ENCODE measurements at regions not wholly inside any gene's neighbourhood (a gene's known extent, or its start where the extent isn't known, plus 50 kb on each side); places are given as distances from the start of the nearest gene placed in this dataset.
"Not testable (repeated sequence)": the region's sequence is repeated elsewhere in the genome, so short reads cannot be mapped to it uniquely, and the experiment has no call there.

- no peak for DNase-seq
Measured at GRCh38 chr6:85085875-85086274, 321.5 kb upstream of the TBX18 start.

DNA sequence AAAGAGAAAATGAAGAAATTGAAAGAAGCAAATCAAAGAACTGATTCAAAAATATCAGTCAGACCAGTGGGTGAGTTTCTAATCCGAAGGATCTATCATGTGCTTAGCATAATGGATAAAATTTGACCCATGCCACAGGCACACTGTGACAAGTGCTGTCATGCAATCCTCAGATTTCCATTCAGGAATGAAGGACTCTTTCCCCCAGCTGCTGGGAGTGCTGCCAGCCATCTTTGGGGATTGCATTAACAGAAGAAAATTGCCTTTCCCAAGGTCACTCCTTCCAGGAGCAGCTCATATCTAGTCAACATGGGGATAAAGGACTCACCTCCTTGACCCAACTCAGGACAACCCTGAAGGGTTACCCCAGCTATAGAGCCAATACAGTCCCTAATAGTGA lies 316.7 kb upstream of the TBX18 start:
- DNase-seq, result no peak

GRCh38 chr6:85079761-85080160 lies 315.4 kb upstream of the TBX18 start:
- DNase-seq, result no peak

GRCh38 chr6:85078058-85078457 lies 313.7 kb upstream of the TBX18 start:
- no peak for DNase-seq

- no peak for DNase-seq
Measured at GRCh38 chr6:85077098-85077497, 312.7 kb upstream of the TBX18 start.

DNA sequence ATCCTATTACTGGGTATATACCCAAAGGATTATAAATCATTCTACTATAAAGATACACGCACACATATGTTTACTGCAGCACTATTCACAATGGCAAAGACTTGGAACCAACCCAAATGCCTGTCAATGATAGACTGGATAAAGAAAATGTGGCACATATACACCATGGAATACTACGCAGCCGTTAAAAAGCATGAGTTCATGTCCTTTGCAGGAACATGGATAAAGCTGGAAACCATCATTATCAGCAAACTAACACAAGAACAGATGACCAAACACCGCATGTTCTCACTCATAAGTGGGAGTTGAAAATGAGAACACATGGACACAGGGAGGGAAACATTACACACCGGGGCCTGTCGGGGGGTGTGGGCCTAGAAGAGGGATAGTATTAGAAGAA lies 307.4 kb upstream of the TBX18 start:
- not testable (repeated sequence) for DNase-seq

GRCh38 chr6:85069577-85069976 lies 305.2 kb upstream of the TBX18 start:
- no peak for DNase-seq

DNA sequence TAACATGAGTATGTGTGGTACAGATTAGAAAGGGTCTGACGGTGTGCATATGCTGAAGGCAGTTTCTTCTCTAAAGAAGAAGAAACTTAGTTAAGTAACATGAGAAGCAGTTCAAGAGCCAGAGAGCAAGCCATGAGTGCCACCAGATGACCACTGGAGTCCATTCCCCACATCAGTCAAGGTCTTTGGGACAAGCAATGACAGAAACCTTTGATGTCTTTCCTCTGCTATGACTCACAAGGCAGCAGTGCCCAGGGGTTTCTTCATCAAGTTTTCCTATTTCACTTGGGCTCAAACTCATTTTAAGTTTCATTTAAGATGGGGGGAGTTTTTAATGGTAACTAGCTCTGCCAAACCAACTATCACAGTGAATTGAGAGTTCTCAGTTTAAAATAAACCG lies 303.8 kb upstream of the TBX18 start:
- DNase-seq, result no peak

DNA sequence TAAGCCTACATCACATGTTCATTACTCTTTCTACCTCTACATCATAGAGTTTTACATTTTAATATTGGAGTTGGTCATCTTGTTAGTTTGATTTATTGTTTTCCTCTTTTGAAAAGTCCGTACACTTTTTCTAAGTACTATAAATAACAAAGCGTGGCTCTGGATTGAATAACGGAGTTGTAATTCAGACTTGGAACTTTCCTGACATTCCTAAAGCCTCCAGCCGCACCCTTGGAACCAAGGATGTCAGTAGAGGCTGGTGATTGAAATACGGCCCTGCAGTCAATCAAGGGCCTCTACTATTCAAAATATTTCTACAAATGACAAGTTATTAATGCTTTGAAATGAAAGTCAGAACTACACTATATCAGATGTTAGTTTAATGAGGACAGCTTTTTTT lies 301.9 kb upstream of the TBX18 start:
- no peak for DNase-seq

DNA sequence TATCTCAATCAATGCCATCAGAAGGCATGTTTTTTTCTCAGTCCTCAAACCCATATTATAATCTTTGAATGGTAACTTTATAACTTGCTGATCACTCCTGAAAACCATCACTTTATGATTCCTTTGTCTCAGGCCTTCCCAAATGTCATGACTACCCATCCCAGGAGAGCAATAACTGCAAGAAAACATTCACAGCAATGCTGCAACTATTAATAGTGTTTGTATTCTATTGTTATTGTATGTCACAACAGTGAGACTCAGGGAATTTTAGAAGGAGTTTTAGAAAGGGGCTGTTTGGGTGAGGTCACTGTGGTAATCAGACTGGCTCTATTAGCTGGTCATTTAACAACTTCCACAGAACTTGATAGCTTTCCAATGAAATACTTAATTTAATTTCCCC lies 301.4 kb upstream of the TBX18 start:
- no peak for DNase-seq

DNA sequence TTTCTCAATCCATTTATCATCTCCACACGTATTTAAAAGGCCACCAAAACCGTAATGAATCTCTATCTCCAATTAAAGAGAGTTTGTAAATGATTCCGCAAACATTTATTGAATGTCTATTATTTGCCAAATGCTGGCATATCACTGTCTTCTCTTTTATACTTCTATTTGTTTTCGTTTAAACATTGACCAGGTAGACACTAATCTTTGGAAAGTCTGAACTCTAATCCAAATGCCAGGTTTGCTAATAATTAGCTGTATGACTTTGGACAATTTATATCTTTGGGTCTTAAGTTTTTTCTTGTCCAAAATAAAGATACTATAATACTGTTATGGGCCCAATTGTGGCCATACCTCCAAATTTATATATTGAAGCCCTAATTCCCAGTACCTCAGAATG lies 299.2 kb upstream of the TBX18 start:
- DNase-seq, result no peak

GRCh38 chr6:85062884-85063283 lies 298.5 kb upstream of the TBX18 start:
- no peak for DNase-seq

DNA sequence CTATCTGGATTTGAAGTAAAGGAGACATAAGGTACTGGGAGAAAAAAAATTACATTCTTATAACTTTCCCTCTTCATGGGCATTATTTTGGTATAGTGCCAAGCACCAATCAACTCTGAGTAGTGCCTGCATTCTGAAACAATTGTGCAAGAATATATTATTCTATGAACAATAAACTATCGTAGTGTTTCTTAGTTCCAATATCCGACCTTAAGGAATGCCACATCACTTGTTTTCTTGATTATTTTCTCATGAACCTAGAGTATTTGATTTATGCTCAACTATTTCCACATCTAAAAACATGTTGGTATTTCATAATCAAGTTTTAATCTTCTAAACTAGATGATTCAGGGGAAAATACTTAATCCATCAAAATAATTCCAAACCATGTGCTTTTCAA lies 294.4 kb upstream of the TBX18 start:
- no peak for DNase-seq

GRCh38 chr6:85050149-85050548 lies 285.8 kb upstream of the TBX18 start:
- DNase-seq, result no peak

GRCh38 chr6:85049282-85049681 lies 284.9 kb upstream of the TBX18 start:
- DNase-seq, result no peak

GRCh38 chr6:85047818-85048217 lies 283.4 kb upstream of the TBX18 start:
- DNase-seq, result no peak

DNA sequence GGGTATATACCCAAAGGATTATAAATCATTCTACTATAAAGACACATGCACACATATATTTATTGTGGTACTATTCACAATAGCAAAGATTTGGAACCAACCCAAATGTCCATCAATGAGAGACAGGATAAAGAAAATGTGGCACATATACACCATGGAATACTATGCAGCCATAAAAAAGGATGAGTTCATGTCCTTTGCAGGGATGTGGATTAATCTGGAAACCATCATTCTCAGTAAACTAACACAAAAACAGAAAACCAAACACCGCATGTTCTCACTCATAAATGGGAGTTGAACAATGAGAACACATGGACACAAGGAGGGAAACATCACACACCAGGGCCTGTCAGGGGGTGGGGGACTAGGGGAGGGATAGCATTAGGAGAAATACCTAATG lies 281.4 kb upstream of the TBX18 start:
- not testable (repeated sequence) for DNase-seq

- DNase-seq, result no peak
Measured at GRCh38 chr6:85044361-85044760, 280.0 kb upstream of the TBX18 start.

DNA sequence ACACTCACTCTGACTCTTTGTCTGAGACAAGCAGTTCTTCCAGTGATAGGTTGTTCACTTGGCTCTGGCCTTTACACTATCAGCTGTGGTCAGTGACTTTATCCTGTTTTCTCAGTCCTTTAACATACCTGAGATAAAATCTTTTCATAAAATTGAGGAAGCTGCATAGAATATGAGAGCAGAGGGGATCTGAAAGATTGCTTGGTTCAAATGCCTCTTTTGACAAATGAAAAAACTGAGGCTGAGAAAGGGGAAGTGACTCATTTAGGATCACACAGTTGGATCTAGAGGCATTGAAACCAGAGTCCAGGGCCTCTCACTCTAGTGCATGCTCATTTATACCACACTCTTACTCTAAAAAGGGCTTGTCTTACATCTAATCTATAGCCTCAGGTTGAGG lies 277.0 kb upstream of the TBX18 start:
- no peak for DNase-seq

DNA sequence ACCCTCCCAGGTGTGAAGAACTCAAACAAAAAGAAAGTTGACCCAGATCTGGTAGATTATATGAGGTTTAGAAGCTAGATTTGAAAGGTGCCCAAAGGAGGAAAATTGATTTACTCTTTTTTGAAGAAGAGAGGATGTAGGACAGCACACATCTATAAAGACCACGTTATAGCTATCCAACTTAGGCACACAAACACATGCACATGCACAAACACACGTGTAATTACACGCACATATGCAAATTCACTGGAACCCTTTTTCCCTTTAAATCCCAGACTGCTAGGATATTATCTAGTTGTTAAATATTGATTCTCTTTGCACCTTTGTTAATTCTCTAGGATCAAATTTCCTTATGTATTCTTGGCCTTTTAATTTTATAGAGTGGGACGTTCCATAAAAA lies 272.8 kb upstream of the TBX18 start:
- DNase-seq, result no peak

DNA sequence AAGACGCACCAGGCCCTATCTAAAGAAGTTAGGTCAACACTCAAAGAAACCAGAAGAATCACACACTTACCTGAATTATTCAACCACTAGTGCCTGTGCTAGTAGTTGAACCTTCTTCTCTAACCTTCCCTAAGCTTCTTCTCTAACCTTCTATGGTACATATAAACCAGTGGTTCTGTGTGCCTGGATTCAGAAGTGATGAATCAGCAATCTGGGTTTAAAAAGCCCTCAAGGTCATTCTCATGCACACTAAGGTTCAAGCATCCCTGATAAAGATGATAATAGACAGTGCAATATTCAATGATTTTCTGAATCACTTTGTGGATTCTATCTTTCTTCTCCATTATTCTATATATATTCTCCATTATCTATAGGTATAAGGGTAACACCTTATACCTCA lies 271.4 kb upstream of the TBX18 start:
- no peak for DNase-seq

DNA sequence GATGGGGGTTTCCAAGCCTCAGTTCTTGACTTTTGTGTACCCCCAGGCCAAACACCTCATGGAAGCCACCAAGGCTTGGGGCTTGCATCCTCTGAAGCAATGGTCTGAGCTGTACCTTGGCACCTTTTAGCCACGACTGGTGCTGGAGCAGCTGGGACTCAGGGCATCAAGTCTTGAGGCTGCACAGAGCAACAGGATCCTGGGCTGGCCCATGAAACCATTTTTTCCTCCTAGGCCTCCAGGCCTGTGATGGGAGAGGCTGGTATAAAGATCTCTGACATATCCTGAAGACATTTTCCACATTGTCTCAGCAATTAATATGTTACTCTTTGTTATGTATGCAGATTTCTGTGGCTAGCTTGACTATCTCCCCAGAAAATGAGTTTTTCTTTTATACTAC lies 269.1 kb upstream of the TBX18 start:
- DNase-seq, result no peak

DNA sequence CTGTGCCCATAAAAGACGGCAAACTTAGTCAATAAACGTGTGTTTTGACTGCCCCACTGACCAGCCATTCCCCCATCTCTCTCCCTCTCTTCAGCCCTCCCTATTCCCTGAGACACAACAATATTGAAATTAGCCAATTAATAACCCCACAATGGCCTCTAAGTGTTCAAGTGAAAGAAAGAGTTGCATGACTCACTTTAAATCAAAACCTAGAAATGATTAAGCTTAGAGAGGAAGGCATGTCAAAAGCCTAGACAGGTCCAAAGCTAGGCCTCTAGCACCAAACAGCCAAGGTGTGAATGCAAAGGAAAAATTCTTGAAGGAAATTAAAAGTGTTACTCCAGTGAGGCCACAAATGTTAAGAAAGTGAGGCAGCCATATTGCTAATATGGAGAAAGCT lies 261.6 kb upstream of the TBX18 start:
- no peak for DNase-seq

- no peak for DNase-seq
Measured at GRCh38 chr6:85023721-85024120, 259.3 kb upstream of the TBX18 start.

- no peak for DNase-seq
Measured at GRCh38 chr6:85017352-85017751, 253.0 kb upstream of the TBX18 start.
